Cerebellar cortex (tissue), 1 donor: ENCODE measurements at regions not wholly inside any gene's neighbourhood (a gene's known extent, or its start where the extent isn't known, plus 50 kb on each side); places are given as distances from the start of the nearest gene placed in this dataset.
"Not testable (repeated sequence)": the region's sequence is repeated elsewhere in the genome, so short reads cannot be mapped to it uniquely, and the experiment has no call there.

Source experiments
- DNase-seq: peaks from one replicate; pipeline ENCODE4 v3.0.0-alpha.2; 2015; ENCODE audit warnings: low spot score

DNA sequence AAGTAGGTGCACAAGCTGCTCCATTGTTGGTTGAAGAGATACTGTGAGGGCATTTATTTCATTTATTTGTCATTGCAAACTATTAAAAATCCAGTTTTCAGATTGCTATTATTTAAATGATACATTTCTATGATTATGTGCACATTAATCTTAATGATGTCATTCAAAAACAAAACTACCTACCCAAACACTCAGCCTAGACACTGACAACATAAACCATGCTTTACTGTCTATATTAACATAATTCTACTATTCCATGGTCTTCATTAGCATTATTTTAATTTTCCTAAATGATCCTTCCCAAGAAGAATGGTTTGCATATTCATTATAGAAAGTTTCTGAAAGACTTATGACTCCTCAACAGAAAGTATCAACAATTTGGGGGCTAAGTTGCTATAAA lies 813.0 kb upstream of the SLITRK5 start:
- DNase-seq = no peak

DNA sequence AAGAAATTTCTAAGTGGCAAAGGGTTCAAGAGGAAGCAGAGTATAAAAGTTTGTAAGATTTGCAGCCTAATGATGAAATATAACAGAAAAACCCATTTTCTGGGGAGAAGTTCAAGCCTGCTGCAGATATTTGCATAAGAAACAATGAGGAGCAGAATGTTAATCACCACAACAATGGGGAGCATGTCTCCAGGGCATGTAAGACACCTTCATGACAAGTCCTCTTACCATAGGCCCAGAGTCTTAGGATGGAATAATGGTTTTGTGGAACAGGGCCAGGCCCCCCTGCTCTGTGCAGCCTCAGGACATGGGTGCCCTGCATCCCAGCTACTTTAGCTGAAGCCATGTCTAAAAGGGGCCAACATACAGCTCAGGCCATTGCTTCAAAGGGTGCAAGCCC lies 809.0 kb upstream of the SLITRK5 start:
- no peak for DNase-seq

DNA sequence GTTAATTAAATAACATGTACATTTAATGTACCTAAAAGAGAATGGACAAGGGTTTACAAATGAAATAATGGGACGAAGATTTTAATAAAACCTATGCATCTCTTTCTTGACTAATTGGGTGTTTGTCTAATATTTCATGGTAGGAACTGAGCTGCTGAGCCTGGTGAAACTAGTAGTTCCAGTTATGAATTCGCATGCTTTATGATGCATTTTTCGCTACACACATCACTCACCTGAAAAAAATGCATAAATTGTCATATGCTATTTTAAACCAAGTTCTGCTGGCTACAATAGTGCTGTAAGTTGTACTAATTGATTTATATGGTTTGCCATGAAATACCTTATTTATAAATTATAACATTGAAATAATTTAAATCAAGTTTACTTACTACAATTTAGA lies 806.8 kb upstream of the SLITRK5 start:
- no peak for DNase-seq

DNA sequence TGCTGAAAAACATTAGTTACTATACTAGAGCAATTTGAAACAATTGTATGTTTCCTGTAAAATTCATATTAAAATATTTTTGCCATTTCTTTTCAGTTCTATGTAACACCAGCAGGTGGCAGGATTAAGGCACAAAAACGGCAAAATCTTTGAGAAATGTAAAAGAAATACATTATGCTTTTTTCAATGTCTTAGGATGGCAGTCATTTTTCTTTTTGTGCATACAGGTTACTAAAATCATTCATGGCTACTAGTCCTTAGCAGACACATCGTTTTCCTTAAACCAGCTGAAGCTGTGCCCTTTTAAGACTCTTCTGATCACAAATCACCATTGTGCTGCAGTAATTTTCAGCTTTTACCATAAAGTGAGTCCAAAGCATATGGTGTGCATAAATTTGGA lies 800.7 kb upstream of the SLITRK5 start:
- peak; percentile 28 for DNase-seq

DNA sequence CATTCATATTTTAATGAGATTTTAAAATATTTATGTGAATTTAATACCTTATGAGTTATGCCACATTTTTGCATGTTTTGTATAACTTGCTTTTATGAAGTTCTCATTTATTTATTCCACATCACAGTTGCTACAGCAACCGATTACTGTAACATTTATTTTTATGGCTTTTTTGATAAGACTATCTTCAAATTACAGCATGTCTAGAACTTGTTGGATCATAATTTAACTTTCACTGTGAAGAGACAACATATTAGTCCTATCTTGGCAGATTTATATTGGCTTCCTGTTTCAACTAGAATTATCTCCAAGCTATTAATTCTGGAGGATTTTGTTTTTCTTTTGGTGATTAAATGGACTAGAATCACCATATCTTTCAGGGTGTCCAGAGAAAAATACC lies 793.7 kb upstream of the SLITRK5 start:
- no peak for DNase-seq

DNA sequence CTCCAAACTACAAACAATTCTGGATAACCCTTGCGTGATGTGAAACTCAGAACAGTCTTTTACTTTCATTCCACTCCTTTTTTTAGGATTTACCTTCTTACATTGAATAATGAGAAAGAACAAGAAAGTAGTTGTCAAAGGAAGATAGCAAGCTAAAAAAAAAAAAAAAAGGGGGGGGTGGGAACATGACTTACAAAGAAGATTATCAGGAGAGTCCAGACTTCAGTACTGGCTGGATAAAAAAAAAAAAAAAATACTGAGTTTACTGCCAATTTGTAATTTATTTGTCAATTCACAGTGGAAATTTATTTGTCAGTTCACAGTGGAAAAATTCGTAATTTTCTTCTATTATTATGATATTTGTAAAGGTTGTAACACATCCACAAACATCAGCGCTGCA lies 792.4 kb upstream of the SLITRK5 start:
- no peak for DNase-seq

DNA sequence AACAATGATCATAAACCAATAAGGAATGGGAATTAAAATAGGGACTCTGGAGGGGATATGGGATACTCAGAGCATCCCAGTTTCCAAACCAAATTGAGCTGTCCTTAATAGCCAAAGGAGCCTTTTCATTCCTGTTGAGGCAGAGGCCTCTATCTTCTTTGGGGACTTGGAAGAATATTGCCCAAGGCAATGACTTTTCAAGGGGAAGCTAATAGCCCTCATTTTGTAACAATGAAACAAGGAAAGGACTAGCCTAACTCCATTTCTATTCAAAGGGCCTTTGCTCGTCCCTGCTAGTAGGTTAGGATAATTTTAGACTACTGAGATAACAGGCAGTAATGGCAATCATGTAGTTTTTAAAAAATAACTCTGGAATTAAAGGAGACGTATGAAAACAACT lies 789.8 kb upstream of the SLITRK5 start:
- DNase-seq = no peak

DNA sequence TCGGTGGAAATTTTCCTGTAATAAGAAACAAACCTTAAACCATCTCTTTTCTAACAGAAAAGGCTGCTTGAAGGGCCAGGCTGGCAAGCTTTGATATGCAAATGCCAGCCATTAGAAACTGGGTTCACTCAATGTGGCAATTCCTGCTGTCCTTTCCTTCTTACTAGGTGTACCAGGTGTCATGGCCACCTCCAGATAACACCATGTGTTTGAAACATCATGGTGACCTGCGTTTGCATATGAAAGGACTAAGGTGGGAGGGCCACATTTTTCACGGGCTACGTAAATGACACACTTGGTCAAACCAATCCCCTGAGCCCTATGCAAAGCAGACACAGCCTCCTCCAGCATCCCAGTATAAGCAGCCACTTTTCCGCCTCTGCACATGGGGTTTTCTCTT lies 789.1 kb upstream of the SLITRK5 start:
- no peak for DNase-seq

DNA sequence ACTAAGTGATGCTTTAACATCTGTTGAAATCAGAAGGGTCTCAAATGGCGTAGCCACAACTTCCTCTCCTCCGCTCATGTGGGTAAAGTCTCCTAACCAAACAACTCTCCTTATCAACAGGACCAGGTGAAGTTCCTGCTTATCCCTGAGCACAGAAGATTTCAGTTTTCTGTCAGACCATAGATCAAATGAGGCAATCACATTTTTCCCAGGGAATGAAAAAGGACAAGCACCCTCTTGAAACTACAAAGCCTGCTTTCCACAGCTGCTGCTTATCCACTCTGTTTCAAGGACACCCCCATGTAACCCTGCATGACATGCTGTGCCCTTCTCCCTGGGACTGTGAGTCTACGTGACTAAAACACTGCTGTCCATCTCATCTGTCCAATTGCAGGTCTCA lies 788.3 kb upstream of the SLITRK5 start:
- no peak for DNase-seq

DNA sequence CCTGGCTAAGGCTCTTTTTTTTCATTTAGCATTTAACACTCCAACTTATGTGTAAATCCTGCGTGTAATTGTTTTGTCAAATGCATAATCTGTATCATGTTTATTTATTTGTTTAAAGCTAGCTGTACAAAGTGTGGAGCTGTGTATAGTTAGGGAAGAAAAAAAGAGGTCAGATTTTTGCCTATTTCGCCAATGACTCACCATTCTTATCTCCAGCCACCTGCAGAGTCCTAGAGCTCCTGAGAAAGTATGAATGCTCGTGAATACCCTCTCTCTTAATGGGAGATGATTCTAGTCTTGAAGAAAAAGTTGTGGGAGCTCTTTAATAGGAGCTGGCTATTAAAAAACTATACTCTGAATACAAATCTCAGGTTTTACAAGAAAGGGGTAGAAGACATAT lies 778.8 kb upstream of the SLITRK5 start:
- DNase-seq = no peak

DNA sequence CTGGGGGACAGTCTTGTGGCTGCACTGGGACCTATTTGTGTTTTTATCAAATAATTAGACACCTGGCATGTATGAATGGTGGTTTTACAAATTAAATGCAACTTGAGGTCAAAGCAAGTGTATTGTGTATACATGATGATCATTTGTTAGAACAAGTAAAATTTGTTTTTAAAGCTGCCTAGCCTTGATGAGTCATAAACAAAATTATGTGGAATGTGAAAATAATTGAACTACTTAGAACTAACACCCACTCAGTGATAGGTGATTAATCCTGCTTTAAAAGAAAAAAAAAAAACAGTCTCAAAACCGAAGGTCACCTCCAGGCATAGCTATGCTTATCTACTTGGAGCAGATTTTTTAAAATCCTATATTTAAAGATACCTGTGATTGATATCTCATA lies 770.3 kb upstream of the SLITRK5 start:
- no peak for DNase-seq

DNA sequence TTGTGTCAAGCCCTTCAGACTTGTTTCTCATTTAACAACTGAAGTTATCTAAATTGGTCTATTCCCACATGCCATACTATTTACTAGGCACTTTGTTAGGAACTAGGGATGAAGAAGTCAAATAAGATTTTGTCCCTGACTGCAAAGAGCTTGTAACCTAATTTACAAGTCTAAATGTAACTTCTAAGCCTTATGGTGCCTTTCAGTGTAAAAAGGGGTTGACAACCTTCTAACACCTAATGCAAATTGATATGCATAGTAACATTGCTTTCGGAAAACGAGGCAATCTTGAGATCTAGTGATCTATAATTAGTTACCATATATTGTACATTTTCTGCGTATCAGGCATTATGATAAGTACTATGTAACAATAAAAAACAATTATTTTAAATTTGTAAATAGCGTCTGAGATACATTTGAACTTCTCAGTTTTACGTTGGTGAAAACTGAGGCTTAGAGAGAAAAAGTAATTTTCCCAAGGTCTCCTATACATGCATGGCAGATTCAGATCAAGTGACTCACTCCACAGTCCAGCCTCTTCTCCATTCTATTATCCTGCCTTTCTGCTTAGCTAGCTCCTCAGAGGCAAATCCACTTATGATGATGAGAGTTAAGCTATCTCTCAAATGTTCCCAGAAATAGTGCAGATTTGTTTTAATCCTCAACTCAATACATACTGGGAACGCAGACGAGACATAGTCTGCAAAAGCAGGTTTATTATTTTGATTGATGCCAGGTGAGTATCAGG lies 764.9 kb upstream of the SLITRK5 start:
- DNase-seq = no peak

DNA sequence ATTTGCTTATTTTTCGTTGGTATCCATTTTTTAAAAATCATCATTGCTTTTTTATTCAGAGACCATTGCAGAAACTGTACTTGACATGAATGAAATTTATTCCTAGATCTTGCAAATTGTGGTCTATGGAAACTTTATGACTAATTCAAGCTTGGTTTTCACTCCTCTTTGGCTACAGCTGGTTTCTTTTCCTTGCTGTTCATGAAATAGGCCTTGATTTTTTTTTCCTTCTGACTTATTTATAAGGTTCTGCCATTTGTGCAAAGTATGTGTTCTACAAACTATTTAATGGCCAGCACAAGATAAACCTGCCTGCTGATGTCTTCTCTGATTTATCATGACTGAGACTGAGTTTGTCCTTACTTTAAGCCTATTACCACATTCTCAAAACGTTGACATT lies 764.0 kb upstream of the SLITRK5 start:
- DNase-seq = no peak

DNA sequence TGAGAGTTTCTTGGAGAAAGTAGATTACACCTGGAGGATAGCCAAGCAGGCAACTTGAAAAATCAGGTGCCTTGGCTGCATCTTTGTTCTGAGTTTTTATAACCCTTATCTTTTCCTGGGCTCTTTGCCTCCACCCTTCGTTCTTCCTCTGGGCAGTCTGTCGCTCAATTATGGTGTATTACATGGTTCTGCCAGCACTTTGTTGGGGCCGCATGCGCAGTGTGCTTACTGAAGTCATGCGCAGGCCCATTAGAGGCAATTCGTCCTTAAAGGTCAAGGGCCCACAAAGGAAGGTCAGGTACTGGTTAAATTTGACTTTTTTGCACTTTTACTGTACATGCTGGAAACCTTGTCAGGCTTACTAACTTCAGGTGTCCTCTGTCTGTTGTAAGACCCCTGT lies 761.9 kb upstream of the SLITRK5 start:
- no peak for DNase-seq

DNA sequence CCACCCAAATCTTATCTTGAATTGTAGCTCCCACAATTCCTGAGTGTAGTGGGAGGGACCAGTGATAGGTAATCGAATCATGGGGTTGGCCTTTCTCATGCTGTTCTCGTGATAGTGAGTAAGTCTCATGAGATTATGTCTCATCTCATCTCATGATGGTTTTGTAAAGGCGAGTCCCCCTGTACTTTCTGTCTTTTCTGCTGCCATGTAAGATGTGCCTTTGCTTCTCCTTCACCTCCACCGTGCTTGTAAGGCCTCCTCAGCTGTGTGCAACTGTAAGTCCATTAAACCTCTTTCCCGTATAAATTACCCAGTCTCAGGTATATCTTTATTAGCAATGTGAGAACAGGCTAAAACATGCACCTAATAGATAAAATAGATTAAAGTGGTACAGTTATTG lies 756.4 kb upstream of the SLITRK5 start:
- DNase-seq = no peak

DNA sequence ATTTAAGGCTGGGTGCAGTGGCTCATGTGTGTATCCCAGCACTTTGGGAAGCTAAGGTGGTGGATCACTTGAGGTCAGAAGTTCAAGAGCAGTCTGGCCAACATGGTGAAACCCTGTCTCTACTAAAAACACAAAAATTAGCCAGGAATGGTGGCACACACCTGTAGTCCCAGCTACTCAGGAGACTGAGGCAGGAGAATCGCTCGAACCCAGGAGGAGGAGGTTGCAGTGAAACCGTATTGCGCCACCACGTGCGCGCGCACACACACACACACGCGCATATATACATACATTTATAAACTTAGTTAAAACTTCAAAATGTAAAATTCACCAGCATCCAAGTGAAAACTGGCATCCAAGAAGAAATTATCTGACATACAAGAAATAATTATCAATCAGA lies 753.7 kb upstream of the SLITRK5 start:
- DNase-seq = not testable (repeated sequence)

DNA sequence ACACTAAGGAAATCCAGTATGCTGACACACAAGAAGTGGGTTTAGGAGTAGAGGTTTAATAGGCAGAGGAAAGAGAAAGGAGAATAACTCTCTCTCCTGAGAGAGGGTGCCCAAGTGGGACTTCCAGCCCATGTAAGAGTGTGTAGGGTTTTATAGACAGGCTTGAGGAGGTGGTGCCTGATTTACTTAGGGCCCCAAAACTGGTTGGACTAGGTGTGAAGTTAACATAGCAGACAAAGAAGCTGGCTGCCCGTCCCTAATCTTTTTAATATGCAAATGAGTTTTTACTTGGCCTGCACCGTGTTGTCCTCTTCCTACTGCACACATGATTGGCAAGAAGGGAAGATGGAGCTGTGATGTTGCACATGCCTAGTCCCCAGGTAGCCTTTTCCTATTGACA lies 752.5 kb upstream of the SLITRK5 start:
- DNase-seq = no peak

DNA sequence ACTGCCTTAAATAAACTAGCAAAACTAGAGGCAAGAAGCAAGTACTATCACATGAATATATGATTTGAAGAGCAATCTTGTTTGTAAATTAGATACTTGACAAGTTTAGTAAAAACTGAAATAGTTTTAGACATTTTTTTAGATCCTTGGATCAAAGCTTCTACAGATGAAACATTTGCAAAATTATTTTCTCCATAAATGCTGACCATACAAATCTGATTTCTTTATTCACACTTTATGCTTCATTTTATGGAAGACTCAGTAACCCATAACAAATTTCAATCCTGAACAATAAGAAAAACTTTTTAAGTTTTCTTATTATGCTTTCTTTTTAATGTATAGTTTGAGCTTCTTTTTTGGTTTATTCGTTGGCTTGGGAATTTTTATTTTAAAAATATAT lies 750.2 kb upstream of the SLITRK5 start:
- no peak for DNase-seq

DNA sequence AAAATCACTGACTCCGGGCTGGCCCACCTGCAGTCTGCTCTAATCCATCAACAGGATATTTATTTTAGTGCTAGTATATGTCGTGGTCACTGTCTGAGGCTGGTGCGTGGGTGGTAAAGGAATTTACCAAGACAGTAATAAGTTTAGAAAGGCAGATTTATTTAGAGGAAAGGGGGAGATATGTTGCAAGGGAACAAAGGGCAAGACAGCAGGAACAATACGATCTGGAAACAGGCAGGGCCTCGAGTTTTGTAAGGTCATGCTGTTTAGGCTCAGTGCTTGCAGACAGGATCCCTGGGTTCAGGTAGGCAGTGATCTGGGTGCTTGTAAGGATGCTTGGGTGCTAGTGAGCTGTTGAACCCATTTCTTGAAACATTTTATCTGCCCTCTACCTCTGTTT lies 748.2 kb upstream of the SLITRK5 start:
- no peak for DNase-seq

DNA sequence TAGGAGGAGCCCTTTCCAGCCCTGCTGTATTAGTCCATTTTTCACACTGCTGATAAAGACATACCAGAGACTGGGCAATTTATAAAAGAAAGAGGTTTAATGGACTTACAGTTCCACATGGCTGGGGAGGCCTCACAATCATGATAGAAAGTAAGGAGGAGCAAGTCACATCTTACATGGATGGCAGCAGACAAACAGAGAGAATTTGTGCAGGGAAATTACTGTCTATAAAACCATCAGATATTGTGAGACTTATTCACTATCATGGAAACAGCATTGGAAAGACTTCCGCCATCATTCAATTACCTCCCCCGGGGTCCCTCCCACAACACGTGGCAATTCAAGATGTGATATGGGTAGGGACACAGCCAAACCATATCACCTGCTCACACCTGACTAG lies 744.3 kb upstream of the SLITRK5 start:
- DNase-seq = not testable (repeated sequence)

DNA sequence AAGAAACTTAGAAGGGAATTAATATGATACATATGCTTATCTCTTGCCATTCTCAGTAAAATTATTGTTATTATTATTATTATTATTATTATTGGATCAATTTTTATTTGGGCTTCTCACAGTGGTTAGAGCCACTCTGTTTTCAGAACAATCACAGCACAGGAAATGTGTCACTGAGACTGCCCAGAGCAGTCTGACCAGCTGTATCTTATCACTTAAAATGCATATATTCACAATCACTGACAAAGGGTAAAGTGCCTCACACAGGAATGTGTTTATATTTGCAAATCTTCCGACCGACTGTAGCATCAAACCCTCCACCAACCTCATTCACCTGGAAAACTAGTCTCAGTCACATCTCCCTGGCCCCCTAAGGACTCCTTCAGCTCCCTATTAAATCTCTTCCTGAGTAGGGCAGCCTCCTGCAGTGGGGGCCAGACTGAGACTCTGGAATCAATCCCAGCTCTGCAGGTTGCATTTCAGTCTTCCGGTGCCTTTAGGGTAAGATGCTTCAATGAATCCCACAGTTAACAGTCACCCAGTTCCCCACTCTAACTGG lies 738.3 kb upstream of the SLITRK5 start:
- DNase-seq = no peak

DNA sequence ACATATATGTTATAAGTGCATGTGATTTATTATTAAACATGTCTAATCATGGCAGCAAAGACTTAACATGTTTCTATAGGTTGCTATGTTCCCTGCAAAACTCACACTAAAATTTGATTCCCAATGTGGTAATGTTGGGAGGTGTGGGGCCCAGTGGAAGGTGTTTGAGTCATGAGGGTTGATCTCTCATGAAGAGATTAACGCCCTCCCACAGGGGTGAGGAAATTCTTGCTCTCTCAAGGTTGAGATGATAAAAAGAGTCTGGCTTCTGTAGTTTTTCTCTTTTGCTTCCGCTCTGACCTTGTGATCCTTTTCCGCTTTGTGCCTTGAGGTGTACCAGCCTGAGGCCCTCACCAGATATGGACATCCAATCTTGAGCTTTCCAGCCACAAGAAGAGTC lies 737.5 kb upstream of the SLITRK5 start:
- DNase-seq = no peak

DNA sequence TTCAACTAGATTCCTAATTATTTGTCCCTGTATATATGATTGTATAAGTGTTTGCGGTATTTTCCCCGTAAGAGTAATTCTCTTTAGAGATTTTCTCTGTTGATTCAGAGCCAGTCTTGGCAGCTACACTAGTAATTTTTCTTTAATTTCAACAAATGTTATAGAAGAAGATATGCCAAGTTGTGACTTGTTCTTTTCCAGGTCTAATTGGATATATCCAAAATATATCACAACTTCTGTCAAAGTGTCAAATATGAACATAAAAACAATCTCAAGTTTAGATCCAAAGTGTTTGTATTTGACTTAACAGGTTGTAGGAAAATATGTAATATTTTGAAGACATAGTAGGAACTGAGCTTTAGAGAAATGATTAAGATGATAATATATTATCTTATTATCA lies 733.9 kb upstream of the SLITRK5 start:
- DNase-seq = no peak

DNA sequence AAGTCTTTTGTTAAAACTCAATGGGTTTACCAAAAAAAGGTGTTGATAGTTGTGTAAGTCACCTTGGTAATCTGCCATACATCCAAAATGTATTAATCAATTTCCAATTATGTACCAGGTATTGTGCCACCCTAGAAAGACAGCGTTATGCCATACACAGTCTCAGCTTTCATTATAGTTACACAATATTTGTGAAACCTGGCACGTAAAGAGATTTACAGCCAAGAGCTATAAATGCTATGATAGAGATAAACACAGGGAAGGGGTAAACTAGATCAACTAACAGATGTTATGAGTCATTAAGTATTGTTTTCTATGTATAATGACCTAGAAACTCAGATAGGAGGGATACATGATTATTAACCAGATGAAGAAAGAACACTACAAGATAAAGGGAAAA lies 725.6 kb upstream of the SLITRK5 start:
- DNase-seq = no peak
